Neural progenitor cell (in vitro differentiated cells): ENCODE measurements at regions not wholly inside any gene's neighbourhood (a gene's known extent, or its start where the extent isn't known, plus 50 kb on each side); places are given as distances from the start of the nearest gene placed in this dataset.

Experiments
- CTCF ChIP-seq: fragments of 200-600 bp; sonication (generic); IDR thresholded peaks from 2 replicates; pipeline ENCODE4 v1.5.1; 2017; ENCODE audit warnings: antibody characterized with exemption, mild to moderate bottlenecking
- EZH2 ChIP-seq: fragments of 200-600 bp; sonication (generic); IDR thresholded peaks from 2 replicates; pipeline ENCODE4 v1.6.1; 2017; ENCODE audit warnings: antibody characterized with exemption, mild to moderate bottlenecking, moderate library complexity
- EZH2phosphoT487 ChIP-seq: fragments of 200-600 bp; sonication (generic); IDR thresholded peaks from 2 replicates; pipeline ENCODE4 v1.6.1; 2017; ENCODE audit warnings: antibody characterized with exemption

- TF ChIP-seq CTCF = no peak
- TF ChIP-seq EZH2 = no peak
- TF ChIP-seq EZH2phosphoT487 = no peak
Observed at GRCh38 chr7:118802726-118803125, 578.2 kb downstream of the ANKRD7 start.
